ENCODE measurements at regions not wholly inside any gene's neighbourhood (a gene's known extent, or its start where the extent isn't known, plus 50 kb on each side); places are given as distances from the start of the nearest gene placed in this dataset.

GRCh38 chr13:105798541-105798940, 736.9 kb downstream of the EFNB2 start:
- no peak overlapping the region for H3K27ac ChIP-seq

GRCh38 chr13:105796081-105796480, 739.4 kb downstream of the EFNB2 start:
- H3K27ac ChIP-seq = no peak overlapping the region

More at GRCh38 chr13:105798541-105798940, 736.9 kb downstream of the EFNB2 start:
- H3K4me3 ChIP-seq = no peak overlapping the region

GRCh38 chr13:105790923-105791322, 744.5 kb downstream of the EFNB2 start:
- no peak overlapping the region for H3K4me3 ChIP-seq

More at GRCh38 chr13:105796081-105796480, 739.4 kb downstream of the EFNB2 start:
- H3K4me3 ChIP-seq = no peak overlapping the region

GRCh38 chr13:105788530-105788929, 746.9 kb downstream of the EFNB2 start:
- Histone ChIP-seq H3K4me3 (no peak overlapping the region), H3K27ac (no peak overlapping the region)

More at GRCh38 chr13:105790923-105791322, 744.5 kb downstream of the EFNB2 start:
- no peak overlapping the region for H3K27ac ChIP-seq

GRCh38 chr13:105787632-105788031, 747.8 kb downstream of the EFNB2 start:
- H3K4me3 ChIP-seq = no peak overlapping the region
- no peak overlapping the region for H3K27ac ChIP-seq

GRCh38 chr13:105785436-105785835, 750.0 kb downstream of the EFNB2 start:
- H3K4me3 ChIP-seq = no peak overlapping the region
- no peak overlapping the region for H3K27ac ChIP-seq

- H3K27ac ChIP-seq = no peak overlapping the region
- no peak overlapping the region for H3K4me3 ChIP-seq
Observed at GRCh38 chr13:105783261-105783660, 752.2 kb downstream of the EFNB2 start.

GRCh38 chr13:105778196-105778595, 757.3 kb downstream of the EFNB2 start:
- H3K4me3 ChIP-seq = no peak overlapping the region
- H3K27ac ChIP-seq = no peak overlapping the region

- H3K27ac ChIP-seq = no peak overlapping the region
- H3K4me3 ChIP-seq = no peak overlapping the region
Observed at GRCh38 chr13:105774739-105775460, 760.6 kb downstream of the EFNB2 start.

GRCh38 chr13:105773863-105774538, 761.5 kb downstream of the EFNB2 start:
- Histone ChIP-seq H3K4me3 (no peak overlapping the region), H3K27ac (no peak overlapping the region)

GRCh38 chr13:105773241-105773640, 762.2 kb downstream of the EFNB2 start:
- Histone ChIP-seq H3K4me3 (no peak overlapping the region), H3K27ac (no peak overlapping the region)

GRCh38 chr13:105764486-105764885, 771.0 kb downstream of the EFNB2 start:
- H3K4me3 ChIP-seq = no peak overlapping the region
- H3K27ac ChIP-seq = no peak overlapping the region

- Histone ChIP-seq H3K4me3 (no peak overlapping the region), H3K27ac (no peak overlapping the region)
Observed at GRCh38 chr13:105763851-105764250, 771.6 kb downstream of the EFNB2 start.

GRCh38 chr13:105762096-105762495, 773.4 kb downstream of the EFNB2 start:
- Histone ChIP-seq H3K4me3 (no peak overlapping the region), H3K27ac (no peak overlapping the region)

GRCh38 chr13:105758918-105759860, 776.3 kb downstream of the EFNB2 start:
- Histone ChIP-seq H3K27ac (no peak overlapping the region), H3K4me3 (no peak overlapping the region)

GRCh38 chr13:105740739-105741138, 794.7 kb downstream of the EFNB2 start:
- Histone ChIP-seq H3K27ac (no peak overlapping the region), H3K4me3 (no peak overlapping the region)

GRCh38 chr13:105737688-105738087, 797.8 kb downstream of the EFNB2 start:
- H3K27ac ChIP-seq = no peak overlapping the region
- H3K4me3 ChIP-seq = no peak overlapping the region

GRCh38 chr13:105735281-105735680, 800.2 kb downstream of the EFNB2 start:
- Histone ChIP-seq H3K4me3 (no peak overlapping the region), H3K27ac (no peak overlapping the region)

GRCh38 chr13:105732806-105733529, 802.5 kb downstream of the EFNB2 start:
- Histone ChIP-seq H3K4me3 (no peak overlapping the region), H3K27ac (no peak overlapping the region)

GRCh38 chr13:105725887-105726286, 809.6 kb downstream of the EFNB2 start:
- no peak overlapping the region for H3K4me3 ChIP-seq

More at GRCh38 chr13:105725887-105726286, 809.6 kb downstream of the EFNB2 start:
- H3K27ac ChIP-seq = no peak overlapping the region
